HG03575 (cell line): ENCODE measurements at regions not wholly inside any gene's neighbourhood (a gene's known extent, or its start where the extent isn't known, plus 50 kb on each side); places are given as distances from the start of the nearest gene placed in this dataset.
"Not testable (repeated sequence)": the region's sequence is repeated elsewhere in the genome, so short reads cannot be mapped to it uniquely, and the experiment has no call there.

Experiments
- ATAC-seq: cut with Tn5 transposase; IDR thresholded peaks from one replicate; pipeline ENCODE4 v1.9.1; 2021; ENCODE audit not compliant: unreplicated experiment, insufficient number of reproducible peaks, low FRiP score; ENCODE audit errors: extremely low read depth

- no peak for ATAC-seq
Observed at GRCh38 chr4:135476272-135476671, 1274.7 kb upstream of the PABPC4L start.

GRCh38 chr4:135464311-135464710 lies 1262.7 kb upstream of the PABPC4L start:
- ATAC-seq, result no peak

- ATAC-seq, result not testable (repeated sequence)
Observed at GRCh38 chr4:135447598-135447997, 1246.0 kb upstream of the PABPC4L start.

GRCh38 chr4:135434936-135435335 lies 1233.3 kb upstream of the PABPC4L start:
- ATAC-seq, result no peak

- ATAC-seq, result no peak
Observed at GRCh38 chr4:135429528-135429927, 1227.9 kb upstream of the PABPC4L start.

- no peak for ATAC-seq
Observed at GRCh38 chr4:135418353-135418752, 1216.8 kb upstream of the PABPC4L start.

GRCh38 chr4:135412213-135412612 lies 1210.6 kb upstream of the PABPC4L start:
- ATAC-seq, result no peak

GRCh38 chr4:135411251-135411650 lies 1209.7 kb upstream of the PABPC4L start:
- no peak for ATAC-seq

- ATAC-seq, result not testable (repeated sequence)
Observed at GRCh38 chr4:135409261-135409660, 1207.7 kb upstream of the PABPC4L start.

GRCh38 chr4:135408109-135408508 lies 1206.5 kb upstream of the PABPC4L start:
- no peak for ATAC-seq

- ATAC-seq, result not testable (repeated sequence)
Observed at GRCh38 chr4:135406597-135406996, 1205.0 kb upstream of the PABPC4L start.

GRCh38 chr4:135385830-135386581 lies 1184.4 kb upstream of the PABPC4L start:
- ATAC-seq, result no peak

GRCh38 chr4:135383356-135384288 lies 1182.0 kb upstream of the PABPC4L start:
- no peak for ATAC-seq

- no peak for ATAC-seq
Observed at GRCh38 chr4:135382280-135382959, 1180.8 kb upstream of the PABPC4L start.

- ATAC-seq, result no peak
Observed at GRCh38 chr4:135372131-135372530, 1170.5 kb upstream of the PABPC4L start.

- ATAC-seq, result no peak
Observed at GRCh38 chr4:135371137-135371536, 1169.5 kb upstream of the PABPC4L start.

GRCh38 chr4:135368831-135369230 lies 1167.2 kb upstream of the PABPC4L start:
- ATAC-seq, result no peak

- no peak for ATAC-seq
Observed at GRCh38 chr4:135365065-135365464, 1163.5 kb upstream of the PABPC4L start.

- no peak for ATAC-seq
Observed at GRCh38 chr4:135359128-135359527, 1157.5 kb upstream of the PABPC4L start.
